ENCODE measurements at regions not wholly inside any gene's neighbourhood (a gene's known extent, or its start where the extent isn't known, plus 50 kb on each side); places are given as distances from the start of the nearest gene placed in this dataset.

DNA sequence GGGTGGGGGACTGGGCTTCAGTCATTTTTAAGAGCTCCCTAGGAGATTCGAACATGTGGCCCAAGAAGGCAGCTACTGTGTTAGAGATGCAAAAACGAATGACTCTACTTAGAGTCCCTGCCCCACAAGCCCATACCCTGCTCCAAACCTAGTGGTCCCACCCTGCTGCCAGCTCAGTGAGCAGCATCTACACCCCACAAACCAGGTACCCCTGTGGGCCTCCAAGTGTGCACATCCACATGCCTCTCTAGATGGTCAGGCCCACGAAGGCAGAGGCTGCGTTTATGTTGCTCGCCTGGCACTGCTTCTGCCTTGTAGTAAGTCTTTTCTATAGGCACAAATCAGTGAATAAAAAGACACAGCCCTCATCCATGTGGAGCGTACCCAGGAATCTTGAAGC, 112.6 kb downstream of the PDCL3 start:
- Mint-ChIP-seq H3K9me3 (ENCODE audit: low read depth) (no peaks in the 10 kb centered on the region), H3K27me3 (ENCODE audit: low read depth) (peaks cover 2% of the 10 kb centered on the region), H3K4me1 (ENCODE audit: low read depth) (no peaks in the 10 kb centered on the region), H3K4me3 (ENCODE audit: unreplicated experiment) (no peak overlapping the region), H3K27ac (ENCODE audit: unreplicated experiment) (no peak overlapping the region), H3K36me3 (ENCODE audit: low read depth) (no peaks in the 10 kb centered on the region)
- DNase-seq (ENCODE audit: low spot score) = no peak
- TF ChIP-seq, protein P1, sequence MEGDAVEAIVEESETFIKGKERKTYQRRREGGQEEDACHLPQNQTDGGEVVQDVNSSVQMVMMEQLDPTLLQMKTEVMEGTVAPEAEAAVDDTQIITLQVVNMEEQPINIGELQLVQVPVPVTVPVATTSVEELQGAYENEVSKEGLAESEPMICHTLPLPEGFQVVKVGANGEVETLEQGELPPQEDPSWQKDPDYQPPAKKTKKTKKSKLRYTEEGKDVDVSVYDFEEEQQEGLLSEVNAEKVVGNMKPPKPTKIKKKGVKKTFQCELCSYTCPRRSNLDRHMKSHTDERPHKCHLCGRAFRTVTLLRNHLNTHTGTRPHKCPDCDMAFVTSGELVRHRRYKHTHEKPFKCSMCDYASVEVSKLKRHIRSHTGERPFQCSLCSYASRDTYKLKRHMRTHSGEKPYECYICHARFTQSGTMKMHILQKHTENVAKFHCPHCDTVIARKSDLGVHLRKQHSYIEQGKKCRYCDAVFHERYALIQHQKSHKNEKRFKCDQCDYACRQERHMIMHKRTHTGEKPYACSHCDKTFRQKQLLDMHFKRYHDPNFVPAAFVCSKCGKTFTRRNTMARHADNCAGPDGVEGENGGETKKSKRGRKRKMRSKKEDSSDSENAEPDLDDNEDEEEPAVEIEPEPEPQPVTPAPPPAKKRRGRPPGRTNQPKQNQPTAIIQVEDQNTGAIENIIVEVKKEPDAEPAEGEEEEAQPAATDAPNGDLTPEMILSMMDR (IDR thresholded peaks at IDR 0.05) = no peak

- Mint-ChIP-seq H3K27me3 (ENCODE audit: low read depth) (peaks cover 2% of the 10 kb centered on the region), H3K4me3 (ENCODE audit: unreplicated experiment) (no peak overlapping the region), H3K4me1 (ENCODE audit: low read depth) (no peaks in the 10 kb centered on the region), H3K9me3 (ENCODE audit: low read depth) (no peaks in the 10 kb centered on the region), H3K27ac (ENCODE audit: unreplicated experiment) (no peak overlapping the region), H3K36me3 (ENCODE audit: low read depth) (no peaks in the 10 kb centered on the region)
- no peak for DNase-seq (ENCODE audit: low spot score)
- TF ChIP-seq, protein P1 (IDR thresholded peaks at IDR 0.05) = no peak
Measured at GRCh38 chr2:100675855-100676254, 113.1 kb downstream of the PDCL3 start.

GRCh38 chr2:100676346-100676745, 113.6 kb downstream of the PDCL3 start:
- H3K4me1 Mint-ChIP-seq (ENCODE audit: low read depth) = no peaks in the 10 kb centered on the region
- no peaks in the 10 kb centered on the region for H3K9me3 Mint-ChIP-seq (ENCODE audit: low read depth)
- no peak overlapping the region for H3K4me3 Mint-ChIP-seq (ENCODE audit: unreplicated experiment)
- H3K36me3 Mint-ChIP-seq (ENCODE audit: low read depth) = no peaks in the 10 kb centered on the region
- DNase-seq (ENCODE audit: low spot score) = no peak
- TF ChIP-seq, protein P1 (IDR thresholded peaks at IDR 0.05) = no peak
- no peak overlapping the region for H3K27ac Mint-ChIP-seq (ENCODE audit: unreplicated experiment)
- peaks cover 2% of the 10 kb centered on the region for H3K27me3 Mint-ChIP-seq (ENCODE audit: low read depth)

- DNase-seq (ENCODE audit: low spot score) = no peak
- peaks cover 2% of the 10 kb centered on the region for H3K27me3 Mint-ChIP-seq (ENCODE audit: low read depth)
- TF ChIP-seq, protein P1 (IDR thresholded peaks at IDR 0.05) = no peak
- no peak overlapping the region for H3K4me3 Mint-ChIP-seq (ENCODE audit: unreplicated experiment)
- no peaks in the 10 kb centered on the region for H3K36me3 Mint-ChIP-seq (ENCODE audit: low read depth)
- H3K27ac Mint-ChIP-seq (ENCODE audit: unreplicated experiment) = no peak overlapping the region
- H3K4me1 Mint-ChIP-seq (ENCODE audit: low read depth) = no peaks in the 10 kb centered on the region
- no peaks in the 10 kb centered on the region for H3K9me3 Mint-ChIP-seq (ENCODE audit: low read depth)
Measured at GRCh38 chr2:100677611-100678185, 114.9 kb downstream of the PDCL3 start.

DNA sequence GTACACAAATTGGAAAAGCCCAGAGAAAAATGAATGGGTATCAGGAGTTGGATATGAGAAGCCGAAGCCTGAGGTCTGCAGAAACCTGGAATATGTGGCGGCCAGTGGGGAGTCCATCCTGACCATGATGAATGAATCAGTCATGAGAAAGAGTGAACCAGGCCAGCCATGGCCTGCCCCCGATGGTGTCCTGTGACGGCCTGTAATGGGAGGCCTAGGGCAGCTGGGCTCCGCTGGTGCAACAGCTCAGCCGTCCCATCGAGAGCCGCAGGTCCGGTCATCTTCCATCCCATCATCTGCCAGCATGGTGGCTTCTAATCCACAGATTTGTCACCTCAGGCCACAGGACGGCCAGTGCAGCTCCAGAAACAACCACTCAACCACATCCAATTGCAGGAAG, 116.4 kb downstream of the PDCL3 start:
- Mint-ChIP-seq H3K4me1 (ENCODE audit: low read depth) (no peaks in the 10 kb centered on the region), H3K9me3 (ENCODE audit: low read depth) (peaks cover 14% of the 10 kb centered on the region), H3K36me3 (ENCODE audit: low read depth) (peaks cover 4% of the 10 kb centered on the region), H3K27me3 (ENCODE audit: low read depth) (peaks cover 2% of the 10 kb centered on the region), H3K27ac (ENCODE audit: unreplicated experiment) (no peak overlapping the region), H3K4me3 (ENCODE audit: unreplicated experiment) (no peak overlapping the region)
- no peak for DNase-seq (ENCODE audit: low spot score)
- TF ChIP-seq, protein P1 (IDR thresholded peaks at IDR 0.05) = no peak
